EL (cell line): ENCODE measurements at regions not wholly inside any gene's neighbourhood (a gene's known extent, or its start where the extent isn't known, plus 50 kb on each side); places are given as distances from the start of the nearest gene placed in this dataset.

Source experiments
- DNase-seq: peaks from one replicate; pipeline ENCODE4 v3.0.0-alpha.2; 2016

- DNase-seq = peak; percentile 34
Observed at GRCh38 chr12:87930033-87930432, 99.2 kb downstream of the C12orf50 start.

GRCh38 chr12:87929346-87929745 lies 99.9 kb downstream of the C12orf50 start:
- DNase-seq = no peak

GRCh38 chr12:87928031-87928430 lies 101.2 kb downstream of the C12orf50 start:
- DNase-seq = no peak

DNA sequence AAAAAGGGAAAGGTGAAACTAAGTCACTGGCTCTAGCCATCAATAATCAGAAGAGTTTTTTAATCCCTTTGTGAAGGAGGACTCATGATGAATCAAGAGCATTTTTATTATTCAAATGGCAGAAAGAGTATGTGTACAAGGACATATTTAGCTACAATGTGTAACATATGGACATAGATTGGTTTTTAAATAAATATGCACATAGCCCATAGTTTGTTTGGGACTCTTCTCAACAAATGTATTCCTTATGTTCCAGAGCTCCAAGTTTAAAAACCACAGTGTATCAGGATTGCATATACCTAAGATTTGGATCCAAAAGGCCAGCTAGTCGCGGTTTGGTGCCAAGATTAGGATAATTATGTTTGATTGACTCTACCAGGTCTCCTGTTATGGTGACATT lies 104.2 kb downstream of the C12orf50 start:
- DNase-seq = no peak

DNA sequence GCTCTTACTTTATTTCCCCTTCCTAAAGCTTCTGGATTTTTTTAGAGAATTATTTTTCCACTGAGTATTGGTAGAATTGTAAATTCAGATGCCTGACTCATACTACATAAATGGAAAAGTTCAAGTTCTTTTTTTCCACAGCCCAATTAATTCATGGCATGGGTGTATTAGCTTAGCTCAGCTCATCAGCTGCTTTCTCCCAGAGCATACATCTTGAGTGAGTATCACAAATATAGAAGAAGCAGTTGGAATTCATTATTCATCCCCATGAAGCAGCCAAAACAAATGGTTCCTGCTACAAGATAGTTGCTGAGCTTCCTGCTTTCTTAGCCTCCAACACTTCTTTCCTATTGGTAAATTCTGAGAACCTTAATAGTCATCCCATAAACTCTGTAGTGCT lies 105.1 kb downstream of the C12orf50 start:
- no peak for DNase-seq

GRCh38 chr12:87923361-87923760 lies 105.8 kb downstream of the C12orf50 start:
- DNase-seq = no peak

DNA sequence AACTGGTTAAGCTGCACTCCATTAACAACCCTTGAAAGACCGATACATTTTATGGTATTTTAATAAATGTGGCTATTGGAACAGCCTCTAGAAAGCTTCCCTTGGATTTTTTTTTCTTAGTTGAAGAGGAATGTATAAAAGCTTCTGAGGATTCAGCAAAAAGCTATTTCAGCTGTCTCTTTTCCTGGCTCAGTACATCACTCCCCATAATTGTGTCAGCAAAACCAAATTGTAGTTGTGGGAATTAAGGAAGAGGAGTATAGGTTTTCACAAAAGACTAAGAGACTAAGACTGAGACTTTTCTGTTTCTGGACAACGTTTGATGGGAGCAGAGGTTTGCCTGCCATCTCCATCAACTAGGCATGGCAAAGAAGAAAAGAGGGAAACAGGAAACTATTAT lies 106.5 kb downstream of the C12orf50 start:
- DNase-seq = no peak

DNA sequence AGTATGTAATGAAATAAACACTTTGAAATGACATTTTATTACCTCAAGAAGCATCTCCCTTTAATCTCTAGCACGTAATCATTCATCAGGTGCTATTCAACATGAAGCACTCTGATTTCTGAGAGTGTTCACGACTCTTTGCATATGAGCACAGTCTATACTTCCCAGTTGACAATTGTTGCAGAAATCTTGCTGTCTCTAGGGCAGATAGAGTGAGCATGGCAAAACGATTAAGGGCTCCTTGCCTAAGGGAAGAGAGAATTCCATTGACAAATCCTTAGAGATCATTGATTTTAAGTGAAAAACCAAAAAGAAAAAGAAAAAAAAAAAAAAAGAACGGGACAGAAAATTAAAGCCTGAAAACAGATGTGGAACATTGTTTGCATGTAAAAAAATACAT lies 107.6 kb downstream of the C12orf50 start:
- no peak for DNase-seq

DNA sequence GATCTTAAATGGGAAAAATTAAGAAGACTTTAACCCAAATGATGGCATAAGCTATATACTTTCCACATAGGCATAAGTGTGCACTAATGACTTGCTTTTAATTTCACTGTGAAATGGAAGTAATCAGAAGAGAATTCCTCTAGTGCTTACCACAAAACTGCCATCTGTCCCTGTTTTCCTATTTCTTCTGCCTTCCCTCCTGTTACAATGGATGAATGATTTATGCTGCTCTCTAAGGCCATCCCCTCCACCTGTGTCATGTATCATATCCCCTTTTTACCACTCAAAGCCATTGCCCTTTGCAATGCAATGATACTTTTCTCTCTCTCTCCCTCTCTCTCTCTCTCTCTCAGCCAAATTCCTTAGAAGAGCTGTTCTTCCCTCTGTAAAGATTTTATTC lies 109.1 kb downstream of the C12orf50 start:
- no peak for DNase-seq

DNA sequence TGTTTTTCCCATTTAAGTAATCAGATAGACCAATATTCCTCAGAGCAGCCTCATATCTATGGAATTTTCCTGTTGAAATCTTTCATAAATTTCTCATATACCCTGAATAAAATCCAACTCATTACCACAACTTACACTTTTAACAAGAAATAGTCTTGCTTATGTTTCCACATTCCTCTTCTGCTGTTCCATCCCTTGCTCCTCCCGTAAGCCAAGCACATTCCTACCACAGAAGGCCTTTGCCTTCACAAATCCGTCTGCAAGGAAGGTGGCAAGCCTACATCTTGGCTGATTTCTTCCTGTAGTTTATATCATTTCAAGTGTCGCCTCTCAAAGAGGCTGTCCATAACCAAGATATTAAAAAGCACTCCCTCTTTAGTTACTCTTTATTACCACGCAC lies 127.7 kb downstream of the C12orf50 start:
- DNase-seq = no peak

DNA sequence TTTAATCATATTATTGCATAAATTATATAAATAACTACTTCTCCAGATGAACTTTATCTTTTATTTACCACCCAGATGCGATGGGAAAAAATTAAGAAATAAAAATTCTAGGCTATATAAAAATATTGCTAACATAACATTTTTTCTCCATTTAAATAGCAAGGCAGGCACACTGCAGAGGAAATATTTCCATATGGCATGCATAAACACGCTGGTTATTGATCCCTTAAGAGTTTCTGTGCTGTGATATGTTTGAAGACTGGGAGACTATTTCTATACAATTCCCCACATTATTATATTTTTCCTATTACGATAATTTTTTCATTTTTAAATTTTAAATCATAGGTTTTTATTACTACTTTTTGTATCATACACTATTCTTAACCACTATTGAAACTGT lies 131.5 kb downstream of the C12orf50 start:
- no peak for DNase-seq

DNA sequence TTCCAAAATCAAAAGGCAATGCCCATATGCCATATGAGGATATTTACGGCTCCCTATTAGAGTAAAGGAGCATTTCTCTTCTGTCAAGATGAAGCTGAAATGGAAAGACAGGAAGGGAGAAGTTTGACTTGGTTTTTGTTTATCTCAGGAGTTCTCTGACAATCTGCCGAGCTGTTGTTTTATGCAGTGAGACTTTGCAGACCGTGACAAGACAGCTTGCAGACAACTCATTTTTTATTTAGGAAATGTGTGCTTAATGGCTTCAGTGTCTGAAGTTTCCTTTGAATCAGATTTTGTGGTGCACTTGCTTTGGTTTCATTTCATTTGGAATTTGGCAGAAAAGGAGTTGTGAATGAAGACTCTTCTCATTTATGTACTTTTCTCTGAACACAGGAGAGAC lies 145.4 kb downstream of the C12orf50 start:
- no peak for DNase-seq

DNA sequence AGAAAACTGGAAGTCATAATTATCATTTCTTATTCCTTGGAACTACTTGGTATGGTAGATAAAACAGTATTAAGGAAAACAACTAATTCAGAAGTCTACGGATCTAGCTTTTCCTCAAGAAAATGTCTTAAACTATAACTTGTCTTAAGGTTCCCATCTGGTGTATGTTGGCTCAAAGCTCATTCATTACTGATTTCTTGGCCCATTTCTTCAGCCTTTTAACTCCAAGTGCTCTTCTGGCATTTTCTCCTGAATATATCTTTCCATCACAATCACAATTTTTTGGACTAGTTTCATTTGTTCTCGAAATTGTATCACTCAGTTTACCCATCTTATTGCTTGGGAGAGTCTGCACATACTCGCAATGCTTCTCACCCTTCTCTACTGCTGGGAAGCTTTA lies 150.1 kb downstream of the C12orf50 start:
- DNase-seq = no peak

GRCh38 chr12:87870493-87871460 lies 158.4 kb downstream of the C12orf50 start:
- DNase-seq = no peak

- DNase-seq = no peak
Observed at GRCh38 chr12:87870061-87870460, 159.1 kb downstream of the C12orf50 start.

DNA sequence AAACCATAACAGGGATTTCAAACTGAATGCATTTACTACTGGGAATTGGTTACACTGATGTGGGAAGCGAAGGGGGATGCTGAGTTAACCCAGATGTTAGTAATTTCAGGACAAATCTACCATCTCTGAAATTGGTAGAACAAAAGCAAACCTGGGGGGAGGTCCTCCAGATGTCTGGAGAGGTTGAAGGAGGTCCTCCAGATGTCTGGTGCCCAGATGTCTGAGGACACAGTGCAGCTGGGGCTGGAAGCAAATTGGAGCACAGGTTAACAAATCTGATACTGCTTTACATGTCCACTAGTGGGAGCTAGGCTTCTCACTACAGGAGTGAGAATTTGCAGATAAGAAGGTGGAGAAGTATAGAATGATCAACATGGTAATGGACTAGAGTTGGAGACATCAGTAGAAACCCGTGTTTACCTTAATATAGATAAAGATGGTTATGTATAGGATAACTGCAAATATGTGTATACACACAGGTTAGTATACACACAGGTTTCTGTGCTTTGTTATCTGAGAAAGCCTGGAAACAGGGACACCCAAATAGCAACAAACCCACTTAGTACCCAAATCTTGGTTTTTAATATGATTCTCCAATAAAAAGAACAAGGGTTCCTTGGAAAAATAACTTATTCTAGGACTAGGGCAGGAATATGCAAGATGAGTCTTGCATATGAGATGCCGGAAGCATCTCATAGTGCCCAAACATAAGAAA lies 162.5 kb downstream of the C12orf50 start:
- DNase-seq = peak; percentile 10

- DNase-seq = no peak
Observed at GRCh38 chr12:87861791-87862190, 167.4 kb downstream of the C12orf50 start.

DNA sequence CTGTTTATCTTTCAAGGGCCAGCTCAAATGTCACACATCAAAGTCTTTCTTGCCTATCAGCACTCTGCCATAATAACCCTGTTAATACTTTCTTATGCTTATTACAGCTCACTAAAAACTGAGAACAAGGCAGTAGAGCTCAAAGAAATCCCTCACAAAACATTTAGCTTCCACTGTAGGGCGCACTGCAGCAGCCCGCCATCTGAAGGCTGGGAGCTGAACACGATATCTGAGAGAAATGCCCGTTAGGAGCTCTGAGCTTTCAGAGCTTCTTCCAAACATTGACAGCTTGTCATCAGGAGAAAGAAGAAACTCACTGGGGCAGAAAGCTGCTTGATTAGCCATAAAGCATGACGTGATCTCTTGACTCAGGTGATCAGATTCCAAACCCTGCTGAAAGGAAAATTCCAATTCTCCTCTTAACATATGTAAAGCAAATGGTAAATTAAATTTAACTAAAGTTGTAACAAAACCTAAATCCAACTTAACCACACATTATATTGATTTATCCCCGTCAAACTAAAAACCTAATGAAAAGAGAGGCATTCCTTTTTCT lies 175.7 kb downstream of the C12orf50 start:
- DNase-seq = no peak

DNA sequence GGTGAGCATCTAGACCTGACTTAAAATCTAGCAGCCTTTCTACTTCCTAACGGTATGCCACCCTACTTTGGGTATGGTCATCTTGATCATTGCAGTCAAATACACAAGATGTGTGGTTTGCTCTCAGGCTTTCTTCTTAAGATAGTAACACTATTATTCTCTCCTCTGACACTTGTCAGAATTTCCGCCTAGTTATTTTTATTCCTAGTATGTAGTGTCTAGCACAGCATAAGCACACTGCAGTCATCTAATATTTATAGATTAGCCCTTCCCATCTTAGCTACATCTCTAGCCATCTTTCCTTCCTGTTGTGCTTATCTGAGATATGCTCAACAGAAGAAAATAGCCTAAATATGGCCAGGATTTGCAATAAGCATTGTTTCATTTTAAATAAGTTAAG lies 180.1 kb downstream of the C12orf50 start:
- no peak for DNase-seq

GRCh38 chr12:87848248-87848868 lies 180.8 kb downstream of the C12orf50 start:
- DNase-seq = peak; percentile 65

- DNase-seq = no peak
Observed at GRCh38 chr12:87847147-87847546, 182.1 kb downstream of the C12orf50 start.

DNA sequence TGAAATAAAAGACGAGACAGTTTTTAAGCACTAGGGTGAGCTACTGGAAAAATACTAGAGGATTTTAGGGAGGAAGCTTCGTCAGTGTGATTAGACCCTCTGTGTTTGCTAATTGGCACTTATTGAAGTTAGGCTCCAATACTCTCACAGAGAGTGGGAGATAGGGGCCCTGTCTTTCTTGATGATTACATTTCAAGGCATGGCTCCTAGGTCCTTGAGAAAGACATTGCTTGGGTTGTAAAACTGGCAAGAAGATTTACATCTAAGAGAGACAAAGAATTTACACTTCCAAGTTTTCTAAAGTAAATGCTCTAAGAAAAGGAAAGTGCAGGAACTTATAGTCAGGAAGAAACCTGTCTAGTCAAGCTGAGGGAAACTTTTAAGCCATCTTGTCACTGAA lies 183.2 kb downstream of the C12orf50 start:
- DNase-seq = no peak

DNA sequence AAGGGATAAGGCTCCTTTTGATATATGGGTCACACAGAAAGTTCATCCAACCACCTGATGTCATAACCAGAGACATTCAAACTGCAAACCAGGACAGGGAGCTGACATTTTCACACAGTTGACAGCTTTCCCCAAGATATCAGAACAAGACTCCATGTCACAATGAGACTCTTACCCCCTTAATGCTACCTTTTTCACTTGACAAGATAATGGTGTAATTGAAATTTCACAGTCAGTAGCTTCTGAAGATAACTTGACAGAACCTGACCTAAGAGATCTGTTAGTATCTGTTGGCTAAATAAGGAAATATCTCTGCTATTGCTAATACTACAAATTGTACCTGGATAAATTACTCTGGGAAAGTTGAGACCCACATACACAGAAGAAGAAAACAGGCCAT lies 187.3 kb downstream of the C12orf50 start:
- DNase-seq = no peak
